NCI-H446 treated with DMSO at 0.1 percent for 48 hours (cell line): ENCODE measurements at regions not wholly inside any gene's neighbourhood (a gene's known extent, or its start where the extent isn't known, plus 50 kb on each side); places are given as distances from the start of the nearest gene placed in this dataset.

Experiments
- DNase-seq: peaks from one replicate; lab custom pipeline; 2025; lab: John Stamatoyannopoulos, UW

GRCh38 chr6:43967719-43968091 lies 159.5 kb downstream of the MRPL14 start:
- no peak for DNase-seq

GRCh38 chr6:43966853-43967718 lies 160.2 kb downstream of the MRPL14 start:
- no peak for DNase-seq

- no peak for DNase-seq
These were observed 160.9 kb downstream of the MRPL14 start for GRCh38 chr6:43966374-43966658.

GRCh38 chr6:43965628-43966373 lies 161.5 kb downstream of the MRPL14 start:
- no peak for DNase-seq

GRCh38 chr6:43964659-43965570 lies 162.3 kb downstream of the MRPL14 start:
- no peak for DNase-seq

- no peak for DNase-seq
These were observed 163.2 kb downstream of the MRPL14 start for GRCh38 chr6:43963877-43964658.

- DNase-seq: no peak
These were observed 164.0 kb downstream of the MRPL14 start for GRCh38 chr6:43963203-43963602.

GRCh38 chr6:43962458-43962857 lies 164.8 kb downstream of the MRPL14 start:
- DNase-seq: no peak

GRCh38 chr6:43957273-43957672 lies 170.0 kb downstream of the MRPL14 start:
- no peak for DNase-seq

GRCh38 chr6:43956478-43956877 lies 170.8 kb downstream of the MRPL14 start:
- no peak for DNase-seq

GRCh38 chr6:43954311-43955131 lies 172.7 kb downstream of the MRPL14 start:
- DNase-seq: no peak

GRCh38 chr6:43953794-43954310 lies 173.4 kb downstream of the MRPL14 start:
- DNase-seq: no peak

GRCh38 chr6:43953256-43953655 lies 174.0 kb downstream of the MRPL14 start:
- no peak for DNase-seq

GRCh38 chr6:43952746-43953145 lies 174.5 kb downstream of the MRPL14 start:
- DNase-seq: no peak

GRCh38 chr6:43951756-43952675 lies 175.2 kb downstream of the MRPL14 start:
- no peak for DNase-seq

- no peak for DNase-seq
These were observed 176.0 kb downstream of the MRPL14 start for GRCh38 chr6:43951063-43951755.

- no peak for DNase-seq
These were observed 176.6 kb downstream of the MRPL14 start for GRCh38 chr6:43950731-43951062.

GRCh38 chr6:43950051-43950605 lies 177.1 kb downstream of the MRPL14 start:
- DNase-seq: no peak

- DNase-seq: no peak
These were observed 177.7 kb downstream of the MRPL14 start for GRCh38 chr6:43949551-43949991.
